GM12873 (cell line): ENCODE measurements at regions not wholly inside any gene's neighbourhood (a gene's known extent, or its start where the extent isn't known, plus 50 kb on each side); places are given as distances from the start of the nearest gene placed in this dataset.

Source experiments
- TF ChIP-seq, protein P1 (sequence below): IDR thresholded peaks from 2 replicates; pipeline ENCODE4 v1.5.1; 2012; ENCODE audit warnings: low read depth, mild to moderate bottlenecking, moderate library complexity, low read length, control low read depth; ENCODE audit not compliant: insufficient read depth; ENCODE audit errors: missing control alignments

DNA sequence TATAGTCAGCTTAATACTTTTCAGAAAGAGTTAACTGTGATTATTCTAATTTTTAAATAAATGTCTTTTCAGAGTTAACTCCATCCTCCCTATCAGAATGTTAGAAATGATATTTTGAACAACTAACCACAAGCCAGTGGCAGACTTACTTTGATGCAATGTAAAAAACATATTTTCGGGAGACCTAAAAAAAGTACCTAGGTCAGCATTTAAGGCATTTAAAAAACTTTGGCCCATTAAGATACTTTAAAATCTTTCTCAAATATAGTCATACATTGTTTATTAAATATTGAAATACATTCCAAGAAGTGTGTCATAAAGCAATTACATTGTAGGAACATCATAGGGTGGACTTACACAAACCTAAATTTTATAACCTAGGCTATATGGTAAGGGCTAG, 426.1 kb downstream of the PABPC4L start:
- TF ChIP-seq, protein P1, sequence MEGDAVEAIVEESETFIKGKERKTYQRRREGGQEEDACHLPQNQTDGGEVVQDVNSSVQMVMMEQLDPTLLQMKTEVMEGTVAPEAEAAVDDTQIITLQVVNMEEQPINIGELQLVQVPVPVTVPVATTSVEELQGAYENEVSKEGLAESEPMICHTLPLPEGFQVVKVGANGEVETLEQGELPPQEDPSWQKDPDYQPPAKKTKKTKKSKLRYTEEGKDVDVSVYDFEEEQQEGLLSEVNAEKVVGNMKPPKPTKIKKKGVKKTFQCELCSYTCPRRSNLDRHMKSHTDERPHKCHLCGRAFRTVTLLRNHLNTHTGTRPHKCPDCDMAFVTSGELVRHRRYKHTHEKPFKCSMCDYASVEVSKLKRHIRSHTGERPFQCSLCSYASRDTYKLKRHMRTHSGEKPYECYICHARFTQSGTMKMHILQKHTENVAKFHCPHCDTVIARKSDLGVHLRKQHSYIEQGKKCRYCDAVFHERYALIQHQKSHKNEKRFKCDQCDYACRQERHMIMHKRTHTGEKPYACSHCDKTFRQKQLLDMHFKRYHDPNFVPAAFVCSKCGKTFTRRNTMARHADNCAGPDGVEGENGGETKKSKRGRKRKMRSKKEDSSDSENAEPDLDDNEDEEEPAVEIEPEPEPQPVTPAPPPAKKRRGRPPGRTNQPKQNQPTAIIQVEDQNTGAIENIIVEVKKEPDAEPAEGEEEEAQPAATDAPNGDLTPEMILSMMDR: no peak

DNA sequence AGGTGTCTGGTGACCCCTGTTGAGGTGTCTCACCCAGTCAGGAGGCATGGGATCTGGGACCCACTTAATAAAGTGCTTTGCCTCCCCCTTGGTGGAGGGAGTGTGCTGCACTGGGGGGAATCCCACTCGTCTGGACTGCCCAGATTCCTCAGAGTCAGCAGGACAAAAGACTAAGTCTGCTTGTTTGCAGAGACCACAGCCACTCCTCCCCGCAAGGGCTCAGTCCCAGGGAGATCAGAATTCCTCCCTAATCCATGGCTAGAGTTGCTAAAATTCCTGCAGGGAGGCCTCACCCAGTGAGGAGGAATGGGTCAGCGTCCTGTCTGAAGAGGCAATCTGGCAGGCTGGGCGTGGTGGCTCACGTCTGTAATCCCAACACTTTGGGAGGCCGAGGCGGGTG, 442.2 kb downstream of the PABPC4L start:
- TF ChIP-seq, protein P1: no peak

DNA sequence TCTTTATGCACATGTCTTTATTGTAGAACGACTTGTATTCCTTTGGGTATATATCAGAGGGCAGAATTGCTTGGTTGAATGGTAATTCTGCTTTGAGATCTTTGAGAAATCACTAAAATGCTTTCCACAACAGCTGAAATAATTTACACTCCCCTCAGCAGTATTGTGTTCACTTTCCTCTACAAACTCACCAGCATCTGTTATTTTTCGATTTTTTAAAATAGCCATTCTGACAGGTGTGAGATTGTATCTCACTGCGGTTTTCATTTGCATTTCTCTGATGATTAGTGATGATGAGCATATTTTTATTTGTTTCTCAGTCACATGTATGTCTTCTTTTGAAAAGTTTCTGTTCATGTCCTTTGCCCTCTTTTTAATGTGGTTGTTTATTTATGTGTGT, 459.8 kb downstream of the PABPC4L start:
- TF ChIP-seq, protein P1: no peak

DNA sequence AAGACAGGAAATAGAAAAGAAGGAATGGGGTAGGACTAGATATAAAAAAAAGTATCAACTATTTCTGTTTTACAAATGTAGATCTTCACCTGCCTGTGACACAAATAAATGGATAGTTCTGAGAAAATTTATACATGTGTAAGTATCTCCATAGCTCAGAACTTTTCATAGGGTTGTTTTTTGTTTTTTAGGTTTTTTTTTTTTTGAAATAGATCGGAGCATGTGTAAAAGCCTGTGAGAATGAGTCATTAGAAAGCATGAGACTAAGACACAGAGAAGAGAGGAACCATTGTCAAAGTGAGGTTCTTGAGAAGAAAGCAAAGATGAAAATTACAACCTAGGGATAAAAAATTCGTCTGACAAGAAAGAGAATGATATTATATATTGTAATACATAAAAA, 481.6 kb downstream of the PABPC4L start:
- TF ChIP-seq, protein P1: no peak

DNA sequence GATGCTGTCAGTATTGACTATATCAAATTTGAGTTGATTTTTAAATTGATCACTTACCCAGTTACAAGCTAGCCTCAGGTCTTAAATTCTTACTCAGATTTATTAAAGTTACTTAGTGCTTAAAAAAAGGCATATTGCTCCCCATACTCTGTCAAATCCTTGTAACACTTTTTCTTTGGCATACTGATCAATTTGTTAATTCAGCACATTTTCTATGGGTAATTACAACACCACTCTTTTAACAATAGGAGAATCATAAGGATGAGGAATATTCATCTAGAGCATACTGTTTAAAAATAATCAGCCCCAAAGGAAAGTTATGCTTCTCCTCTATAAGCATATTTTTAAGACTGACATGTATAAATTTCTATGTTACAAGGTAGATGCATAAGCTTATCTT, 482.5 kb downstream of the PABPC4L start:
- TF ChIP-seq, protein P1: no peak

DNA sequence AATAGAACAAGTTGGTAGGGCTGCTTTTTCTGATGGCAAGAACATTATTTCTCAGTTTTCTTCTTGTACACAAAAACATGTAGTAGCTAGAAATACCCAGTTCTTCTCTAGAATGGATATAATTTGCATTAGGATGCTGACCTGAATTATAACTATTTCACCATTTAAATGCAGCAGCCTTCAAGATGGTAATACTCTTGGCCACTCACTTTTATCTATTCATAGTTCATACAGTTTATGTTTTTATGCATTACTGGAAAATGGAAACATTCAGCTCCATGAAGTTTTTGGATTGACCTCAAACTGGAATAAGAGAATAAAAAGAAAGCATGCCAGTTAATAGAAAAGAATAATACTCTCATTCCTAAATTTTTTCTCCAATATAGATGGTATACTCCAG, 487.4 kb downstream of the PABPC4L start:
- TF ChIP-seq, protein P1: no peak

DNA sequence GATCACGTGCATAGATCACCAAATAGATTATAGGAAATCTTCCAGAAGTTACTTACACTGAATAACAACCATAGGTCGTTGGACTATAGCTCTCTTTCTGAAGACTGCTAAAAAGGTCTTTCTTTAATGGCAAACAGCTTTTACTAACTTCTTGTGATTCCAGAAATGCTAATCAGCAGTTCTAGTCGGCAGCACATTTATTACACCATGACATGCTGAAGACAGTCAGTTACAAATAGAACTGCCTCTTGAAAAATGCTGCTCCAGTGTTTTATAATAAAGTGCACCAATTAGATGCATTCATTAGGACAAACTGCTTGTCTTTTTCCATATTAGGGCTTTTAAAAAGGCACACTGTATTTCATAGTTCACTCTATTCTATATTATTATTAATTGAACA, 488.2 kb downstream of the PABPC4L start:
- TF ChIP-seq, protein P1: no peak

DNA sequence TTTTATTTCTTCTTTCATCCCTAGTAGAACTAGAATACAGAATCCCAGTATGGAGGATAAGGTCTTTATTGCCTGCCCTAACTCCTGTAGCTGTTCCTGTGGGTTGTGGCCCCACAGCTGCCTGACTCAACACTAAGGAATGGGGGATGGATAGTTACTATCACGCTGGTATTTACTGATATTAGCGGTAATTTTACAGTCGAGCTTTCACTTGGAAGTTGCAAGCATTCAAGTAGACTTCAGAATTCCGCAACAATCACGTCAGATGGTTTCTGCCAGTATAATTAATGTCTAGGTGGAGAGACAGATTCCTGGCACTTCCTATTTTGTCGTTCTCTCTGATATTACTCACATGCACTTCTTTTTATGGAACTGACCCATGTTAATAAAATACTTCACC, 489.8 kb downstream of the PABPC4L start:
- TF ChIP-seq, protein P1: no peak
